GM23338 (cell line): ENCODE measurements at regions not wholly inside any gene's neighbourhood (a gene's known extent, or its start where the extent isn't known, plus 50 kb on each side); places are given as distances from the start of the nearest gene placed in this dataset.

Experiments
- ATAC-seq: fragments of 200-7000 bp; cut with Tn5 transposase; 3 replicates; pipeline ENCODE4 v1.9.1; 2020
- DNase-seq: peaks from one replicate; pipeline ENCODE4 v3.0.0-alpha.2; 2015; ENCODE audit warnings: low spot score
- H2AFZ ChIP-seq: fragments of 200-600 bp; sonication (generic); 2 replicates; pipeline ENCODE4 v1.8.0; 2016; ENCODE audit warnings: antibody characterized with exemption, mild to moderate bottlenecking, moderate library complexity
- H3F3A ChIP-seq: fragments of 200-600 bp; sonication (generic); replicated peaks from 2 replicates; pipeline ENCODE4 v1.8.0; 2017; ENCODE audit warnings: antibody characterized with exemption, mixed run types, low read depth
- H3K27ac ChIP-seq: fragments of 200-600 bp; sonication (generic); 2 replicates; pipeline ENCODE4 v1.6.1; 2016; ENCODE audit warnings: low read depth
- H3K27me3 ChIP-seq: fragments of 200-600 bp; sonication (generic); 2 replicates; pipeline ENCODE4 v1.8.0; 2016; ENCODE audit warnings: mild to moderate bottlenecking, mixed run types, moderate library complexity; ENCODE audit not compliant: insufficient read depth
- H3K36me3 ChIP-seq: fragments of 200-600 bp; sonication (generic); 2 replicates; pipeline ENCODE4 v1.8.0; 2016; ENCODE audit warnings: mild to moderate bottlenecking; ENCODE audit not compliant: insufficient read depth
- H3K4me1 ChIP-seq: fragments of 200-600 bp; sonication (generic); 2 replicates; pipeline ENCODE4 v1.8.0; 2016; ENCODE audit warnings: mild to moderate bottlenecking, moderate library complexity; ENCODE audit not compliant: insufficient read depth
- H3K4me2 ChIP-seq: fragments of 200-600 bp; sonication (generic); 2 replicates; pipeline ENCODE4 v1.7.1; 2017; ENCODE audit warnings: mixed run types
- H3K4me3 ChIP-seq: fragments of 200-600 bp; sonication (generic); 2 replicates; pipeline ENCODE4 v1.6.1; 2016; ENCODE audit warnings: mixed run types
- H3K79me2 ChIP-seq: fragments of 200-600 bp; sonication (generic); replicated peaks from 2 replicates; pipeline ENCODE4 v1.8.0; 2017; ENCODE audit warnings: mild to moderate bottlenecking; ENCODE audit not compliant: insufficient read depth
- H3K9me2 ChIP-seq: fragments of 200-600 bp; sonication (generic); 2 replicates; pipeline ENCODE4 v1.8.0; 2017; ENCODE audit not compliant: insufficient read depth
- H4K20me1 ChIP-seq: fragments of 200-600 bp; sonication (generic); replicated peaks from 2 replicates; pipeline ENCODE4 v1.8.0; 2017; ENCODE audit warnings: mild to moderate bottlenecking; ENCODE audit not compliant: insufficient read depth
- H3K27ac Mint-ChIP-seq: 2 replicates; pipeline ENCODE4 v1.8.0; 2020; ENCODE audit warnings: inconsistent platforms, mild to moderate bottlenecking, moderate library complexity, mixed read lengths
- H3K27me3 Mint-ChIP-seq: 3 replicates; pipeline ENCODE4 v1.8.0; 2022; ENCODE audit warnings: low read depth, mild to moderate bottlenecking, moderate library complexity, mixed read lengths, inconsistent platforms; ENCODE audit not compliant: insufficient read depth, poor library complexity
- H3K36me3 Mint-ChIP-seq: 3 replicates; pipeline ENCODE4 v1.8.0; 2021; ENCODE audit warnings: low read depth, mild to moderate bottlenecking, inconsistent platforms, moderate library complexity, mixed read lengths
- H3K4me1 Mint-ChIP-seq: 3 replicates; pipeline ENCODE4 v1.8.0; 2020; ENCODE audit warnings: mild to moderate bottlenecking, inconsistent platforms, mixed read lengths
- H3K4me3 Mint-ChIP-seq: 3 replicates; pipeline ENCODE4 v1.8.0; 2021; ENCODE audit warnings: moderate library complexity, mild to moderate bottlenecking, inconsistent platforms, mixed read lengths
- H3K9me3 Mint-ChIP-seq: 3 replicates; pipeline ENCODE4 v1.8.0; 2020; ENCODE audit warnings: moderate library complexity, mild to moderate bottlenecking, inconsistent platforms, mixed read lengths
- CREB1 ChIP-seq: fragments of 250-450 bp; sonication (Bioruptor Pico); IDR thresholded peaks from 2 replicates; pipeline ENCODE4 v1.5.0; 2020; ENCODE audit warnings: low read depth, mild to moderate bottlenecking, moderate library complexity
- EZH2 ChIP-seq: fragments of 200-600 bp; sonication (generic); IDR thresholded peaks from one replicate; pipeline ENCODE4 v1.8.0; 2017; ENCODE audit warnings: antibody characterized with exemption, mild to moderate bottlenecking, low read depth; ENCODE audit not compliant: unreplicated experiment
- JUNB ChIP-seq: IDR thresholded peaks from one replicate; pipeline ENCODE4 v1.6.1; 2016; ENCODE audit warnings: antibody characterized with exemption; ENCODE audit not compliant: unreplicated experiment
- NANOG ChIP-seq: IDR thresholded peaks from 2 replicates; pipeline ENCODE4 v1.6.1; 2016; ENCODE audit warnings: antibody characterized with exemption, borderline replicate concordance
- STAT1 ChIP-seq: IDR thresholded peaks from one replicate; pipeline ENCODE4 v1.6.1; 2016; ENCODE audit warnings: antibody characterized with exemption; ENCODE audit not compliant: unreplicated experiment
- ZNF114 ChIP-seq: fragments of 250-450 bp; sonication (Bioruptor Pico); IDR thresholded peaks from 2 replicates; pipeline ENCODE4 v1.5.0; 2020; ENCODE audit warnings: mild to moderate bottlenecking, moderate library complexity
- ZNF331 ChIP-seq: fragments of 250-450 bp; sonication (Bioruptor Pico); IDR thresholded peaks from 2 replicates; pipeline ENCODE4 v1.5.0; 2020; ENCODE audit warnings: low read depth, mild to moderate bottlenecking, moderate library complexity
- TF ChIP-seq, protein P1 (sequence below), 2 experiments: fragments of 200-600 bp in 1 of 2; sonication (generic) in 1 of 2; conservative IDR thresholded peaks; 2 replicates each; pipeline versions ENCODE4 v1.5.1 to v1.6.1; 2016 to 2017; ENCODE audit warnings: antibody characterized with exemption in 2 of 2, low read depth in 2 of 2, mild to moderate bottlenecking in 2 of 2, moderate library complexity in 1 of 2
- TF ChIP-seq, protein P2 (sequence below): IDR thresholded peaks from one replicate; pipeline ENCODE4 v1.6.1; 2018; ENCODE audit warnings: antibody characterized with exemption; ENCODE audit not compliant: unreplicated experiment
- TF ChIP-seq, protein P3 (sequence below): IDR thresholded peaks from 2 replicates; pipeline ENCODE4 v1.6.1; 2016; ENCODE audit warnings: antibody characterized with exemption
- TF ChIP-seq, protein P4 (sequence below): fragments of 250-450 bp; sonication (Bioruptor Pico); IDR thresholded peaks from 2 replicates; pipeline ENCODE4 v1.5.0; 2020; ENCODE audit warnings: mild to moderate bottlenecking, moderate library complexity

DNA sequence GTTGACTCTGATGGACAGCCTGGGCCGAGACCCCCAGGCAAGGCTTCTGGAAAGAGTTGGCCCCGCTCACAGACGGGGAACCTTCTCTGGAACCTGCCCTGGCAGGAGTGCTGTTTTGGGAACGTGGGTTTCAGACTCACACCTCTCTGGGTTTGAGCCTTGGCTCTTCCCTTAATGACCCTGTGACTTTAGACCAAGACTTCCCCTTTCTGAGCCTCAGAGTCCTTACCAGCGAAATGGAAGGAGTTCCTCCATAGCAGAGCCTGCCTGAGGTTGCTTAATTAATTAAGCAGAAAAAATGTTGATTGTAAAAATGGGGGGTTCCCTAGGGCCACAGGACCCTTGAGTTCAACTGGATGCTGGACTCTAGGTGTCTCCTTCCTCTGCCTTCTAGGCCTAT, 408.2 kb downstream of the SEC14L1 start:
- Mint-ChIP-seq H3K9me3 (peaks cover 8% of the 10 kb centered on the region; the same call in 1 of the 3 replicates), H3K27me3 (peaks cover 5% of the 10 kb centered on the region), H3K27ac (no peak overlapping the region), H3K4me3 (no peak overlapping the region), H3K36me3 (peaks cover 3% of the 10 kb centered on the region; the same call in 2 of the 3 replicates), H3K4me1 (peaks cover 15% of the 10 kb centered on the region; the same call in 2 of the 3 replicates)
- Histone ChIP-seq H2AFZ (no peak overlapping the region), H3K4me1 (peaks cover 11% of the 10 kb centered on the region), H3K4me3 (no peak overlapping the region), H3K27me3 (no peaks in the 10 kb centered on the region), H3F3A (no peaks in the 10 kb centered on the region), H3K79me2 (no peaks in the 10 kb centered on the region), H3K4me2 (no peak overlapping the region), H3K36me3 (no peaks in the 10 kb centered on the region), H3K27ac (no peak overlapping the region), H4K20me1 (no peaks in the 10 kb centered on the region), H3K9me2 (no peaks in the 10 kb centered on the region)
- DNase-seq: no peak
- TF ChIP-seq JUNB (no peak), EZH2 (no peak), CREB1 (CRISPR knock-in tag) (no peak), NANOG (no peak), STAT1 (no peak), ZNF331 (CRISPR knock-in tag) (no peak), ZNF114 (CRISPR knock-in tag) (no peak)
- TF ChIP-seq, protein P1, sequence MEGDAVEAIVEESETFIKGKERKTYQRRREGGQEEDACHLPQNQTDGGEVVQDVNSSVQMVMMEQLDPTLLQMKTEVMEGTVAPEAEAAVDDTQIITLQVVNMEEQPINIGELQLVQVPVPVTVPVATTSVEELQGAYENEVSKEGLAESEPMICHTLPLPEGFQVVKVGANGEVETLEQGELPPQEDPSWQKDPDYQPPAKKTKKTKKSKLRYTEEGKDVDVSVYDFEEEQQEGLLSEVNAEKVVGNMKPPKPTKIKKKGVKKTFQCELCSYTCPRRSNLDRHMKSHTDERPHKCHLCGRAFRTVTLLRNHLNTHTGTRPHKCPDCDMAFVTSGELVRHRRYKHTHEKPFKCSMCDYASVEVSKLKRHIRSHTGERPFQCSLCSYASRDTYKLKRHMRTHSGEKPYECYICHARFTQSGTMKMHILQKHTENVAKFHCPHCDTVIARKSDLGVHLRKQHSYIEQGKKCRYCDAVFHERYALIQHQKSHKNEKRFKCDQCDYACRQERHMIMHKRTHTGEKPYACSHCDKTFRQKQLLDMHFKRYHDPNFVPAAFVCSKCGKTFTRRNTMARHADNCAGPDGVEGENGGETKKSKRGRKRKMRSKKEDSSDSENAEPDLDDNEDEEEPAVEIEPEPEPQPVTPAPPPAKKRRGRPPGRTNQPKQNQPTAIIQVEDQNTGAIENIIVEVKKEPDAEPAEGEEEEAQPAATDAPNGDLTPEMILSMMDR (conservative IDR thresholded peaks at IDR 0.05; ENCODE audit: low read depth in 2 of 2): no peak
- TF ChIP-seq, protein P2, sequence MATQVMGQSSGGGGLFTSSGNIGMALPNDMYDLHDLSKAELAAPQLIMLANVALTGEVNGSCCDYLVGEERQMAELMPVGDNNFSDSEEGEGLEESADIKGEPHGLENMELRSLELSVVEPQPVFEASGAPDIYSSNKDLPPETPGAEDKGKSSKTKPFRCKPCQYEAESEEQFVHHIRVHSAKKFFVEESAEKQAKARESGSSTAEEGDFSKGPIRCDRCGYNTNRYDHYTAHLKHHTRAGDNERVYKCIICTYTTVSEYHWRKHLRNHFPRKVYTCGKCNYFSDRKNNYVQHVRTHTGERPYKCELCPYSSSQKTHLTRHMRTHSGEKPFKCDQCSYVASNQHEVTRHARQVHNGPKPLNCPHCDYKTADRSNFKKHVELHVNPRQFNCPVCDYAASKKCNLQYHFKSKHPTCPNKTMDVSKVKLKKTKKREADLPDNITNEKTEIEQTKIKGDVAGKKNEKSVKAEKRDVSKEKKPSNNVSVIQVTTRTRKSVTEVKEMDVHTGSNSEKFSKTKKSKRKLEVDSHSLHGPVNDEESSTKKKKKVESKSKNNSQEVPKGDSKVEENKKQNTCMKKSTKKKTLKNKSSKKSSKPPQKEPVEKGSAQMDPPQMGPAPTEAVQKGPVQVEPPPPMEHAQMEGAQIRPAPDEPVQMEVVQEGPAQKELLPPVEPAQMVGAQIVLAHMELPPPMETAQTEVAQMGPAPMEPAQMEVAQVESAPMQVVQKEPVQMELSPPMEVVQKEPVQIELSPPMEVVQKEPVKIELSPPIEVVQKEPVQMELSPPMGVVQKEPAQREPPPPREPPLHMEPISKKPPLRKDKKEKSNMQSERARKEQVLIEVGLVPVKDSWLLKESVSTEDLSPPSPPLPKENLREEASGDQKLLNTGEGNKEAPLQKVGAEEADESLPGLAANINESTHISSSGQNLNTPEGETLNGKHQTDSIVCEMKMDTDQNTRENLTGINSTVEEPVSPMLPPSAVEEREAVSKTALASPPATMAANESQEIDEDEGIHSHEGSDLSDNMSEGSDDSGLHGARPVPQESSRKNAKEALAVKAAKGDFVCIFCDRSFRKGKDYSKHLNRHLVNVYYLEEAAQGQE: no peak
- TF ChIP-seq, protein P3, sequence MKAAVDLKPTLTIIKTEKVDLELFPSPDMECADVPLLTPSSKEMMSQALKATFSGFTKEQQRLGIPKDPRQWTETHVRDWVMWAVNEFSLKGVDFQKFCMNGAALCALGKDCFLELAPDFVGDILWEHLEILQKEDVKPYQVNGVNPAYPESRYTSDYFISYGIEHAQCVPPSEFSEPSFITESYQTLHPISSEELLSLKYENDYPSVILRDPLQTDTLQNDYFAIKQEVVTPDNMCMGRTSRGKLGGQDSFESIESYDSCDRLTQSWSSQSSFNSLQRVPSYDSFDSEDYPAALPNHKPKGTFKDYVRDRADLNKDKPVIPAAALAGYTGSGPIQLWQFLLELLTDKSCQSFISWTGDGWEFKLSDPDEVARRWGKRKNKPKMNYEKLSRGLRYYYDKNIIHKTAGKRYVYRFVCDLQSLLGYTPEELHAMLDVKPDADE: no peak
- TF ChIP-seq, protein P4, sequence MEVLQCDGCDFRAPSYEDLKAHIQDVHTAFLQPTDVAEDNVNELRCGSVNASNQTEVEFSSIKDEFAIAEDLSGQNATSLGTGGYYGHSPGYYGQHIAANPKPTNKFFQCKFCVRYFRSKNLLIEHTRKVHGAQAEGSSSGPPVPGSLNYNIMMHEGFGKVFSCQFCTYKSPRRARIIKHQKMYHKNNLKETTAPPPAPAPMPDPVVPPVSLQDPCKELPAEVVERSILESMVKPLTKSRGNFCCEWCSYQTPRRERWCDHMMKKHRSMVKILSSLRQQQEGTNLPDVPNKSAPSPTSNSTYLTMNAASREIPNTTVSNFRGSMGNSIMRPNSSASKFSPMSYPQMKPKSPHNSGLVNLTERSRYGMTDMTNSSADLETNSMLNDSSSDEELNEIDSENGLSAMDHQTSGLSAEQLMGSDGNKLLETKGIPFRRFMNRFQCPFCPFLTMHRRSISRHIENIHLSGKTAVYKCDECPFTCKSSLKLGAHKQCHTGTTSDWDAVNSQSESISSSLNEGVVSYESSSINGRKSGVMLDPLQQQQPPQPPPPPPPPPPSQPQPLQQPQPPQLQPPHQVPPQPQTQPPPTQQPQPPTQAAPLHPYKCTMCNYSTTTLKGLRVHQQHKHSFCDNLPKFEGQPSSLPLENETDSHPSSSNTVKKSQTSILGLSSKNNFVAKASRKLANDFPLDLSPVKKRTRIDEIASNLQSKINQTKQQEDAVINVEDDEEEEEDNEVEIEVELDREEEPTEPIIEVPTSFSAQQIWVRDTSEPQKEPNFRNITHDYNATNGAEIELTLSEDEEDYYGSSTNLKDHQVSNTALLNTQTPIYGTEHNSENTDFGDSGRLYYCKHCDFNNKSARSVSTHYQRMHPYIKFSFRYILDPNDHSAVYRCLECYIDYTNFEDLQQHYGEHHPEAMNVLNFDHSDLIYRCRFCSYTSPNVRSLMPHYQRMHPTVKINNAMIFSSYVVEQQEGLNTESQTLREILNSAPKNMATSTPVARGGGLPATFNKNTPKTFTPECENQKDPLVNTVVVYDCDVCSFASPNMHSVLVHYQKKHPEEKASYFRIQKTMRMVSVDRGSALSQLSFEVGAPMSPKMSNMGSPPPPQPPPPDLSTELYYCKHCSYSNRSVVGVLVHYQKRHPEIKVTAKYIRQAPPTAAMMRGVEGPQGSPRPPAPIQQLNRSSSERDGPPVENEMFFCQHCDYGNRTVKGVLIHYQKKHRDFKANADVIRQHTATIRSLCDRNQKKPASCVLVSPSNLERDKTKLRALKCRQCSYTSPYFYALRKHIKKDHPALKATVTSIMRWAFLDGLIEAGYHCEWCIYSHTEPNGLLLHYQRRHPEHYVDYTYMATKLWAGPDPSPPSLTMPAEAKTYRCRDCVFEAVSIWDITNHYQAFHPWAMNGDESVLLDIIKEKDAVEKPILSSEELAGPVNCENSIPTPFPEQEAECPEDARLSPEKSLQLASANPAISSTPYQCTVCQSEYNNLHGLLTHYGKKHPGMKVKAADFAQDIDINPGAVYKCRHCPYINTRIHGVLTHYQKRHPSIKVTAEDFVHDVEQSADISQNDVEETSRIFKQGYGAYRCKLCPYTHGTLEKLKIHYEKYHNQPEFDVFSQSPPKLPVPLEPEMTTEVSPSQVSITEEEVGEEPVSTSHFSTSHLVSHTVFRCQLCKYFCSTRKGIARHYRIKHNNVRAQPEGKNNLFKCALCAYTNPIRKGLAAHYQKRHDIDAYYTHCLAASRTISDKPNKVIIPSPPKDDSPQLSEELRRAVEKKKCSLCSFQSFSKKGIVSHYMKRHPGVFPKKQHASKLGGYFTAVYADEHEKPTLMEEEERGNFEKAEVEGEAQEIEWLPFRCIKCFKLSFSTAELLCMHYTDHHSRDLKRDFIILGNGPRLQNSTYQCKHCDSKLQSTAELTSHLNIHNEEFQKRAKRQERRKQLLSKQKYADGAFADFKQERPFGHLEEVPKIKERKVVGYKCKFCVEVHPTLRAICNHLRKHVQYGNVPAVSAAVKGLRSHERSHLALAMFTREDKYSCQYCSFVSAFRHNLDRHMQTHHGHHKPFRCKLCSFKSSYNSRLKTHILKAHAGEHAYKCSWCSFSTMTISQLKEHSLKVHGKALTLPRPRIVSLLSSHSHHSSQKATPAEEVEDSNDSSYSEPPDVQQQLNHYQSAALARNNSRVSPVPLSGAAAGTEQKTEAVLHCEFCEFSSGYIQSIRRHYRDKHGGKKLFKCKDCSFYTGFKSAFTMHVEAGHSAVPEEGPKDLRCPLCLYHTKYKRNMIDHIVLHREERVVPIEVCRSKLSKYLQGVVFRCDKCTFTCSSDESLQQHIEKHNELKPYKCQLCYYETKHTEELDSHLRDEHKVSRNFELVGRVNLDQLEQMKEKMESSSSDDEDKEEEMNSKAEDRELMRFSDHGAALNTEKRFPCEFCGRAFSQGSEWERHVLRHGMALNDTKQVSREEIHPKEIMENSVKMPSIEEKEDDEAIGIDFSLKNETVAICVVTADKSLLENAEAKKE: no peak
- ATAC-seq: no peak
